Body of pancreas (tissue), 4 donors: ENCODE measurements at regions not wholly inside any gene's neighbourhood (a gene's known extent, or its start where the extent isn't known, plus 50 kb on each side); places are given as distances from the start of the nearest gene placed in this dataset.

Experiments used
- ATAC-seq: fragments of 150-250 bp; one replicate; pipeline ENCODE4 v1.9.1; 2016
- DNase-seq, 4 donors: peaks; one replicate each; pipeline ENCODE4 v3.0.0-alpha.2; 2019
- H3K27ac ChIP-seq, 4 donors: fragments of 200-600 bp; sonication (generic); 1 replicate in 3 of 4; 2 replicates in 1 of 4; pipeline versions ENCODE4 v1.5.1 to v1.6.1; 2016 to 2019; ENCODE audit warnings: mild to moderate bottlenecking in 1 of 4, mixed read lengths in 1 of 4, moderate library complexity in 1 of 4
- H3K27me3 ChIP-seq, 2 donors: fragments of 200-600 bp; sonication (generic); one replicate each; pipeline ENCODE4 v1.6.0; 2016; ENCODE audit warnings: mild to moderate bottlenecking in 1 of 2
- H3K36me3 ChIP-seq, 2 donors: fragments of 200-600 bp; sonication (generic); replicated peaks in 1 of 2; 2 replicates each; pipeline ENCODE4 v1.5.1; 2016; ENCODE audit warnings: low read depth in 2 of 2; ENCODE audit not compliant: insufficient read depth in 1 of 2
- H3K4me1 ChIP-seq: fragments of 200-600 bp; sonication (generic); one replicate; pipeline ENCODE4 v1.6.0; 2016
- H3K4me3 ChIP-seq, 2 donors: fragments of 200-600 bp; sonication (generic); 1 replicate in 1 of 2; 2 replicates in 1 of 2; pipeline ENCODE4 v1.5.1; 2016 to 2019
- H3K9me3 ChIP-seq, 3 donors: fragments of 200-600 bp; sonication (generic); 1 replicate in 2 of 3; 2 replicates in 1 of 3; pipeline ENCODE4 v1.5.1; 2016
- CTCF ChIP-seq, 7 experiments: fragments of 450-650 bp in 4 of 7; fragments of 200-600 bp in 3 of 7; sonication (generic) in 3 of 7; IDR thresholded peaks; one replicate each; pipeline ENCODE4 v1.5.1; 2016 to 2019; ENCODE audit warnings: antibody characterized with exemption in 7 of 7
- POLR2A ChIP-seq, 3 donors: fragments of 450-650 bp; IDR thresholded peaks; one replicate each; pipeline ENCODE4 v1.6.1; 2016; ENCODE audit warnings: antibody characterized with exemption in 3 of 3, mild to moderate bottlenecking in 2 of 3
- WGBS, 2 donors: methylation state at CpG; one replicate each; pipeline ENCODE4 v1.1.5; 2017; 5-methylcytosine and 5-hydroxymethylcytosine counted together
- intact Hi-C: fragments of 100-400 bp; cut with DNase I; formaldehyde crosslinking; loops from one replicate; pipeline ENCODE4 v1.15.1; 2023

GRCh38 chr6:95175927-95176675 is 401.2 kb upstream of the MANEA start:
- Histone ChIP-seq H3K27me3 (no peaks in the 10 kb centered on the region), H3K27ac (no peak overlapping the region), H3K36me3 (no peaks in the 10 kb centered on the region), H3K9me3 (no peaks in the 10 kb centered on the region), H3K4me1 (no peaks in the 10 kb centered on the region), H3K4me3 (no peak overlapping the region)
- DNase-seq, result no peak
- TF ChIP-seq POLR2A (IDR thresholded peaks at IDR 0.05) (no peak), CTCF (IDR thresholded peaks at IDR 0.05) (no peak)
- ATAC-seq, result no peak
- intact Hi-C loops, result no loop called here
- 53 to 55% methylated on average over 4 of the region's 4 CpGs for WGBS, 2 donors

- 28 to 30% methylated on average over 2 of the region's 2 CpGs for WGBS, 2 donors
- no peak overlapping the region for H3K4me3 ChIP-seq
- ATAC-seq, result no peak
- H3K27me3 ChIP-seq, result no peaks in the 10 kb centered on the region
- intact Hi-C loops, result no loop called here
- no peaks in the 10 kb centered on the region for H3K36me3 ChIP-seq
- no peaks in the 10 kb centered on the region for H3K4me1 ChIP-seq
- DNase-seq, result no peak
- no peak overlapping the region for H3K27ac ChIP-seq
- H3K9me3 ChIP-seq, result no peaks in the 10 kb centered on the region
- TF ChIP-seq POLR2A (IDR thresholded peaks at IDR 0.05), result no peak
- no peak for TF ChIP-seq CTCF (IDR thresholded peaks at IDR 0.05)
Observed at GRCh38 chr6:95185874-95186273, 391.5 kb upstream of the MANEA start.

GRCh38 chr6:95186710-95187109 is 390.6 kb upstream of the MANEA start:
- 16 to 29% methylated on average over 1 of the region's 1 CpG for WGBS, 2 donors
- H3K4me3 ChIP-seq, result no peak overlapping the region
- H3K27me3 ChIP-seq, result no peaks in the 10 kb centered on the region
- H3K9me3 ChIP-seq, result no peaks in the 10 kb centered on the region
- no peak overlapping the region for H3K27ac ChIP-seq
- H3K36me3 ChIP-seq, result no peaks in the 10 kb centered on the region
- no peaks in the 10 kb centered on the region for H3K4me1 ChIP-seq
- no peak for ATAC-seq
- DNase-seq, result no peak
- intact Hi-C loops, result no loop called here
- no peak for TF ChIP-seq POLR2A (IDR thresholded peaks at IDR 0.05)
- no peak for TF ChIP-seq CTCF (IDR thresholded peaks at IDR 0.05)

GRCh38 chr6:95197590-95197989 is 379.7 kb upstream of the MANEA start:
- Histone ChIP-seq H3K27me3 (no peaks in the 10 kb centered on the region), H3K27ac (no peak overlapping the region), H3K4me1 (no peaks in the 10 kb centered on the region), H3K36me3 (no peaks in the 10 kb centered on the region), H3K4me3 (no peak overlapping the region), H3K9me3 (no peaks in the 10 kb centered on the region)
- intact Hi-C loops, result no loop called here
- ATAC-seq (no peak), DNase-seq (no peak)
- WGBS, 2 donors, result 63 to 87% methylated on average over 3 of the region's 3 CpGs
- TF ChIP-seq POLR2A (IDR thresholded peaks at IDR 0.05) (no peak), CTCF (IDR thresholded peaks at IDR 0.05) (no peak)

- H3K27ac ChIP-seq, result no peak overlapping the region
- peak; percentile 48 for ATAC-seq
- TF ChIP-seq CTCF (IDR thresholded peaks at IDR 0.05) (peak in 5 of 7 experiments; percentile 31 to 58 (median 42)), POLR2A (IDR thresholded peaks at IDR 0.05) (no peak)
Observed at GRCh38 chr6:95203153-95203754, 374.1 kb upstream of the MANEA start.

More at GRCh38 chr6:95203153-95203754, 374.1 kb upstream of the MANEA start:
- H3K4me1 ChIP-seq, result no peaks in the 10 kb centered on the region
- no peak overlapping the region for H3K4me3 ChIP-seq
- WGBS, 2 donors, result 21 to 40% methylated on average over 2 of the region's 2 CpGs
- DNase-seq, result peak in 3 of 4 donors; percentile 12 to 45 (median 14)
- intact Hi-C loops, result no loop called here
- H3K9me3 ChIP-seq, result no peaks in the 10 kb centered on the region
- no peaks in the 10 kb centered on the region for H3K27me3 ChIP-seq
- H3K36me3 ChIP-seq, result no peaks in the 10 kb centered on the region
